ENCODE measurements at regions not wholly inside any gene's neighbourhood (a gene's known extent, or its start where the extent isn't known, plus 50 kb on each side); places are given as distances from the start of the nearest gene placed in this dataset.

GRCh38 chr15:29962407-29962806, 120.3 kb upstream of the GOLGA8J start:
- H3K4me3 ChIP-seq (ENCODE audit: low read depth, low read length): no peak overlapping the region
- DNase-seq (ENCODE audit: low read depth): no peak

GRCh38 chr15:29959384-29960137, 123.2 kb upstream of the GOLGA8J start:
- H3K4me3 ChIP-seq (ENCODE audit: low read depth, low read length): no peak overlapping the region
- no peak for DNase-seq (ENCODE audit: low read depth)

GRCh38 chr15:29952225-29952624, 130.0 kb upstream of the TJP1 start:
- DNase-seq (ENCODE audit: low read depth): no peak
- H3K4me3 ChIP-seq (ENCODE audit: low read depth, low read length): no peak overlapping the region

- no peak overlapping the region for H3K4me3 ChIP-seq (ENCODE audit: low read depth, low read length)
- no peak for DNase-seq (ENCODE audit: low read depth)
Observed at GRCh38 chr15:29945943-29946596, 123.8 kb upstream of the TJP1 start.

GRCh38 chr15:29944925-29945324, 122.7 kb upstream of the TJP1 start:
- H3K4me3 ChIP-seq (ENCODE audit: low read depth, low read length): no peak overlapping the region
- no peak for DNase-seq (ENCODE audit: low read depth)

GRCh38 chr15:29942548-29942947, 120.3 kb upstream of the TJP1 start:
- H3K4me3 ChIP-seq (ENCODE audit: low read depth, low read length): no peak overlapping the region
- DNase-seq (ENCODE audit: low read depth): no peak

GRCh38 chr15:29942143-29942542, 119.9 kb upstream of the TJP1 start:
- DNase-seq (ENCODE audit: low read depth): no peak
- H3K4me3 ChIP-seq (ENCODE audit: low read depth, low read length): no peak overlapping the region

GRCh38 chr15:29939404-29939803, 117.1 kb upstream of the TJP1 start:
- no peak for DNase-seq (ENCODE audit: low read depth)
- no peak overlapping the region for H3K4me3 ChIP-seq (ENCODE audit: low read depth, low read length)

- no peak for DNase-seq (ENCODE audit: low read depth)
- no peak overlapping the region for H3K4me3 ChIP-seq (ENCODE audit: low read depth, low read length)
Observed at GRCh38 chr15:29938361-29939335, 116.4 kb upstream of the TJP1 start.

- no peak overlapping the region for H3K4me3 ChIP-seq (ENCODE audit: low read depth, low read length)
- peak; percentile 58 for DNase-seq (ENCODE audit: low read depth)
Observed at GRCh38 chr15:29937956-29938355, 115.7 kb upstream of the TJP1 start.

GRCh38 chr15:29936353-29937049, 114.2 kb upstream of the TJP1 start:
- DNase-seq (ENCODE audit: low read depth): no peak
- H3K4me3 ChIP-seq (ENCODE audit: low read depth, low read length): no peak overlapping the region

GRCh38 chr15:29935296-29936004, 113.2 kb upstream of the TJP1 start:
- DNase-seq (ENCODE audit: low read depth): no peak

GRCh38 chr15:29934251-29934650, 112.0 kb upstream of the TJP1 start:
- DNase-seq (ENCODE audit: low read depth): peak; percentile 93
- no peak overlapping the region for H3K4me3 ChIP-seq (ENCODE audit: low read depth, low read length)

More at GRCh38 chr15:29935296-29936004, 113.2 kb upstream of the TJP1 start:
- H3K4me3 ChIP-seq (ENCODE audit: low read depth, low read length): no peak overlapping the region

- H3K4me3 ChIP-seq (ENCODE audit: low read depth, low read length): no peak overlapping the region
- no peak for DNase-seq (ENCODE audit: low read depth)
Observed at GRCh38 chr15:29933042-29933803, 111.0 kb upstream of the TJP1 start.

- no peak for DNase-seq (ENCODE audit: low read depth)
Observed at GRCh38 chr15:29926083-29926388, 103.8 kb upstream of the TJP1 start.

GRCh38 chr15:29925227-29926082, 103.2 kb upstream of the TJP1 start:
- peak; percentile 50 for DNase-seq (ENCODE audit: low read depth)
- no peak overlapping the region for H3K4me3 ChIP-seq (ENCODE audit: low read depth, low read length)

More at GRCh38 chr15:29926083-29926388, 103.8 kb upstream of the TJP1 start:
- H3K4me3 ChIP-seq (ENCODE audit: low read depth, low read length): no peak overlapping the region

GRCh38 chr15:29924750-29925149, 102.5 kb upstream of the TJP1 start:
- no peak for DNase-seq (ENCODE audit: low read depth)
- H3K4me3 ChIP-seq (ENCODE audit: low read depth, low read length): no peak overlapping the region

Measured in skeletal muscle cell (primary cell).